ENCODE measurements at regions not wholly inside any gene's neighbourhood (a gene's known extent, or its start where the extent isn't known, plus 50 kb on each side); places are given as distances from the start of the nearest gene placed in this dataset.

DNA sequence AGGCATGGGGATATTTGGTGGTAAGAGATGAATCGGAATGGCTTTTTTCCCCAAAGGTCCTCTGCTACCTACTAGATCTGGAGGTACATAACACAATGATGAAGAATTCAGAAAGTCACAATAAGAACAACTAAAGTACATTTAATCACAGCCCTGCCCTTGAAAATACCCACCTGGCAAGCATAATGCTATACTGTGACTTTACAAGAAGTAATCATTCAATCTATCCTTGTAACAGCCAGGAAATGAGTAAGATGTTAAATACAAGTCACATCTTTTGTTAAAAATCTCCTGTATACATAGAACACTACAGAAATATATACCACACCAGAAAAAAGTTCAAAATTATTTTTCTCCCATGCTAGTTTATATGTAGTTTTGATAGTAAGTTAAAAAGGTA, 108.3 kb upstream of the ABCB5 start:
- no peak for TF ChIP-seq POLR2A (IDR thresholded peaks at IDR 0.05)
- no peak for TF ChIP-seq POLR2AphosphoS5 (IDR thresholded peaks at IDR 0.05)
